ENCODE measurements at regions not wholly inside any gene's neighbourhood (a gene's known extent, or its start where the extent isn't known, plus 50 kb on each side); places are given as distances from the start of the nearest gene placed in this dataset.

DNA sequence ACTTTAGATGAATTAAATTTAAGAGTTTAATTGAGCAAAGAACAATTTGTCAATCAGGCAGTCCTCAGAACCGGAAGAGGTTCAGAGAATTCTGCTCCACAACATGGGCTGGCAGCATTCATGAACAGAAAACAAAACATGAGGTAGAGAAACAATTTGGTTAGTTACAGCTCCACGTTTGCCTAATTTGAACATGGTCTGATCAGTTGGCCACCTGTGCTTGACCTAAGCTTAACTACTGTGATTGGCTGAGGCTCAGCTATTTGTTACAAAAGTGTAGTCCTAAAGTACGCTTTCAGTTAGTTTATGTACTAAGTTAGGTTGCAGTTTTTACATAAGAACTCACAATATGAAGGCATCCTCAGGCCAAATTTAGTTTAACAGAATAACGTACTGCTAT is 258.6 kb downstream of the ADAM29 start:
- TF ChIP-seq, protein P1, sequence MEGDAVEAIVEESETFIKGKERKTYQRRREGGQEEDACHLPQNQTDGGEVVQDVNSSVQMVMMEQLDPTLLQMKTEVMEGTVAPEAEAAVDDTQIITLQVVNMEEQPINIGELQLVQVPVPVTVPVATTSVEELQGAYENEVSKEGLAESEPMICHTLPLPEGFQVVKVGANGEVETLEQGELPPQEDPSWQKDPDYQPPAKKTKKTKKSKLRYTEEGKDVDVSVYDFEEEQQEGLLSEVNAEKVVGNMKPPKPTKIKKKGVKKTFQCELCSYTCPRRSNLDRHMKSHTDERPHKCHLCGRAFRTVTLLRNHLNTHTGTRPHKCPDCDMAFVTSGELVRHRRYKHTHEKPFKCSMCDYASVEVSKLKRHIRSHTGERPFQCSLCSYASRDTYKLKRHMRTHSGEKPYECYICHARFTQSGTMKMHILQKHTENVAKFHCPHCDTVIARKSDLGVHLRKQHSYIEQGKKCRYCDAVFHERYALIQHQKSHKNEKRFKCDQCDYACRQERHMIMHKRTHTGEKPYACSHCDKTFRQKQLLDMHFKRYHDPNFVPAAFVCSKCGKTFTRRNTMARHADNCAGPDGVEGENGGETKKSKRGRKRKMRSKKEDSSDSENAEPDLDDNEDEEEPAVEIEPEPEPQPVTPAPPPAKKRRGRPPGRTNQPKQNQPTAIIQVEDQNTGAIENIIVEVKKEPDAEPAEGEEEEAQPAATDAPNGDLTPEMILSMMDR (conservative IDR thresholded peaks at IDR 0.05; ENCODE audit: low read depth, low read length): no peak
- Histone ChIP-seq H3K36me3 (ENCODE audit: insufficient read depth) (no peaks in the 10 kb centered on the region), H3K4me2 (no peak overlapping the region), H3K4me3 (IDR thresholded peaks at IDR 0.05; ENCODE audit: insufficient read depth, low read depth, low read length) (no peak overlapping the region), H3K27ac (no peak overlapping the region), H3K79me2 (ENCODE audit: insufficient read depth, low read depth) (no peaks in the 10 kb centered on the region), H2AFZ (ENCODE audit: low read depth) (no peak overlapping the region), H3K9ac (no peak overlapping the region), H4K20me1 (ENCODE audit: insufficient read depth) (no peaks in the 10 kb centered on the region), H3K27me3 (ENCODE audit: insufficient read depth, low read depth) (no peaks in the 10 kb centered on the region), H3K4me1 (ENCODE audit: low read depth, poor library complexity, severe bottlenecking) (no peaks in the 10 kb centered on the region)

DNA sequence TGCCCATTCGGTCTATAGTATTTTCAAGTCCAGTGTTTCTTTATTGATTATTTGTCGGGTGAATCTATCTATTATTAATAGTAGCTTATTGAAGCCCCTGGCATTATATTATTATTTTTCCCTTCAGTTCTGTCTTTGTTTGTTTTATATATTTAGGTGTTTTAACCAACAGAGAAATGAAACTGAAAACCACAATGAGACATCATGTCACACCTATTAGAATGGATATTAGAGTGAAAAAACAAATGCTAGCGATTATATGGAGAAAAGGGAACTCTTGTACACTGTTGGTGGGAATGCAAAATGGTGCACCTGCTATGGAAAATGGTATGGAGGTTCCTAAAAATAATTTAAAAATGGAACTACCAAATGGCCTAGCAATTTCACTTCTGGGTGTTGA is 272.5 kb downstream of the ADAM29 start:
- Histone ChIP-seq H3K4me2 (no peak overlapping the region), H3K4me3 (IDR thresholded peaks at IDR 0.05; ENCODE audit: insufficient read depth, low read depth, low read length) (no peak overlapping the region), H3K27ac (no peak overlapping the region), H4K20me1 (ENCODE audit: insufficient read depth) (no peaks in the 10 kb centered on the region), H3K9ac (no peak overlapping the region), H2AFZ (ENCODE audit: low read depth) (no peak overlapping the region), H3K27me3 (ENCODE audit: insufficient read depth, low read depth) (no peaks in the 10 kb centered on the region), H3K79me2 (ENCODE audit: insufficient read depth, low read depth) (no peaks in the 10 kb centered on the region), H3K36me3 (ENCODE audit: insufficient read depth) (no peaks in the 10 kb centered on the region), H3K4me1 (ENCODE audit: low read depth, poor library complexity, severe bottlenecking) (peaks cover 9% of the 10 kb centered on the region)
- TF ChIP-seq, protein P1 (conservative IDR thresholded peaks at IDR 0.05; ENCODE audit: low read depth, low read length): no peak

DNA sequence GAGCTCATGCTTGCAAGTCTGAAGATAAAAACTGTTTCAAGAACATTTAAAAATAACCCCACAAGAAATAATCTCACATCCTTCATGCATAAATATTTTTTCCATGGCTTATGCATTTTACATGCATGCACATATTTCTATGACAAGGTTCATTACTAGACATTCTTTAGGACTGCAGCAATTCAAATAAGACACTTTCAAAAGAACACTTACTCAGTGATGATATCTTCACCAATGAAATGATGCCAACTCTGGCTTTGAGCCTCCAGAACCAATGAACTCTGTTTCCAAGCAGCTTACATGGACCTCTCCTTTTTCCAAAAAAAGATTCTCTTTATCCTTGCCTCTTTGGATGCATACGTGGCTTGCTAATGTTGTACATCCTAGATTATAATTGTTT is 279.9 kb downstream of the ADAM29 start:
- no peaks in the 10 kb centered on the region for H4K20me1 ChIP-seq (ENCODE audit: insufficient read depth)
- no peaks in the 10 kb centered on the region for H3K27me3 ChIP-seq (ENCODE audit: insufficient read depth, low read depth)
- H3K36me3 ChIP-seq (ENCODE audit: insufficient read depth): no peaks in the 10 kb centered on the region
- no peaks in the 10 kb centered on the region for H3K4me1 ChIP-seq (ENCODE audit: low read depth, poor library complexity, severe bottlenecking)
- H3K27ac ChIP-seq: no peak overlapping the region
- TF ChIP-seq, protein P1 (conservative IDR thresholded peaks at IDR 0.05; ENCODE audit: low read depth, low read length): no peak
- H3K79me2 ChIP-seq (ENCODE audit: insufficient read depth, low read depth): no peaks in the 10 kb centered on the region
- H3K4me2 ChIP-seq: no peak overlapping the region
- H3K4me3 ChIP-seq (IDR thresholded peaks at IDR 0.05; ENCODE audit: insufficient read depth, low read depth, low read length): no peak overlapping the region
- H2AFZ ChIP-seq (ENCODE audit: low read depth): no peak overlapping the region
- no peak overlapping the region for H3K9ac ChIP-seq

DNA sequence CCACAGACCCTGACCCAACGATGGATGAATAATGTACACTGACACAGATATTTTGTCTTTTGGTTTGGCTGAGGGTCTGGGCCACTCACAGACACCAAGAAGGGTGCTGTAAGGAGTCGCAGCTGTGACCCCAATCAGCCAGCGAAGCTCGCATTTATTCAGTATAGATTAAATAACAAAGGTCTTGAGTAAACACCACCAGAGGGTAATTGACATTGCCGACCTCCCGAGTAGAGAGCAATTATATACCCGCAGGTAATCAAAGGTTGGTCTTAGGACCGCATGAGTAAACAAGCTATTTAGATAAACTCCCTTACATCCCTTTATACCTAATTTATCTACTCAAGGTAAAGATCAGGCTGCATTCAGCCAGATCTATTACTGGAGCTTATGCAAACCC is 297.1 kb downstream of the ADAM29 start:
- H3K4me1 ChIP-seq (ENCODE audit: low read depth, poor library complexity, severe bottlenecking): no peaks in the 10 kb centered on the region
- no peak overlapping the region for H2AFZ ChIP-seq (ENCODE audit: low read depth)
- H3K4me3 ChIP-seq (IDR thresholded peaks at IDR 0.05; ENCODE audit: insufficient read depth, low read depth, low read length): no peak overlapping the region
- no peaks in the 10 kb centered on the region for H4K20me1 ChIP-seq (ENCODE audit: insufficient read depth)
- no peak overlapping the region for H3K27ac ChIP-seq
- H3K9ac ChIP-seq: no peak overlapping the region
- TF ChIP-seq, protein P1 (conservative IDR thresholded peaks at IDR 0.05; ENCODE audit: low read depth, low read length): no peak
- no peaks in the 10 kb centered on the region for H3K36me3 ChIP-seq (ENCODE audit: insufficient read depth)
- no peak overlapping the region for H3K4me2 ChIP-seq
- H3K79me2 ChIP-seq (ENCODE audit: insufficient read depth, low read depth): no peaks in the 10 kb centered on the region
- H3K27me3 ChIP-seq (ENCODE audit: insufficient read depth, low read depth): no peaks in the 10 kb centered on the region

DNA sequence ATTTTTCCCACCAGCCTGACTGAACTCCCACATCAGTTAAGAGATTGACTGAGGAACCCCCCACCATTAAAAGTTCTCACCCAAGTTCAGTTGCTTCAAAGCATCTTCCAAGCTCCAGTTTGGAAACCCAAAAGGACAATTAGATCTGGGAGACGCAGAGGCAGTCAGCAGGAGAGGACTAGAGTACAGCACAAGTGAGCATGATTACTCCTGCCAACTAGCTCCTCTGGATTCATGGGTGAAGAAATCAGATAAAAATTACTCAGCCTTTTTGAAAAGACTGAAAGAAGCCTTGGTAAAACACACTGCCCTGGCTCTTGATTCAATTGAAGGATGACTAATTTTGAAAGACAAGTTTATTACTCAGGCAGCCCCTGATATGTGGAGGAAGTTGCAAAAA is 297.5 kb downstream of the ADAM29 start:
- Histone ChIP-seq H3K27ac (no peak overlapping the region), H4K20me1 (ENCODE audit: insufficient read depth) (no peaks in the 10 kb centered on the region), H3K9ac (no peak overlapping the region), H3K4me1 (ENCODE audit: low read depth, poor library complexity, severe bottlenecking) (no peaks in the 10 kb centered on the region), H3K79me2 (ENCODE audit: insufficient read depth, low read depth) (no peaks in the 10 kb centered on the region), H3K36me3 (ENCODE audit: insufficient read depth) (no peaks in the 10 kb centered on the region), H3K4me3 (IDR thresholded peaks at IDR 0.05; ENCODE audit: insufficient read depth, low read depth, low read length) (no peak overlapping the region), H2AFZ (ENCODE audit: low read depth) (no peak overlapping the region), H3K4me2 (no peak overlapping the region), H3K27me3 (ENCODE audit: insufficient read depth, low read depth) (no peaks in the 10 kb centered on the region)
- TF ChIP-seq, protein P1 (conservative IDR thresholded peaks at IDR 0.05; ENCODE audit: low read depth, low read length): no peak

Measured in KMS-11 (cell line).